GM18868 (cell line): ENCODE measurements at regions not wholly inside any gene's neighbourhood (a gene's known extent, or its start where the extent isn't known, plus 50 kb on each side); places are given as distances from the start of the nearest gene placed in this dataset.
"Not testable (repeated sequence)": the region's sequence is repeated elsewhere in the genome, so short reads cannot be mapped to it uniquely, and the experiment has no call there.

Experiments used
- ATAC-seq: cut with Tn5 transposase; IDR thresholded peaks from one replicate; pipeline ENCODE4 v1.9.1; 2021; ENCODE audit warnings: mild to moderate bottlenecking, moderate library complexity; ENCODE audit not compliant: unreplicated experiment

GRCh38 chr13:80527400-80527799 is 186.5 kb upstream of the SPRY2 start:
- ATAC-seq: no peak

DNA sequence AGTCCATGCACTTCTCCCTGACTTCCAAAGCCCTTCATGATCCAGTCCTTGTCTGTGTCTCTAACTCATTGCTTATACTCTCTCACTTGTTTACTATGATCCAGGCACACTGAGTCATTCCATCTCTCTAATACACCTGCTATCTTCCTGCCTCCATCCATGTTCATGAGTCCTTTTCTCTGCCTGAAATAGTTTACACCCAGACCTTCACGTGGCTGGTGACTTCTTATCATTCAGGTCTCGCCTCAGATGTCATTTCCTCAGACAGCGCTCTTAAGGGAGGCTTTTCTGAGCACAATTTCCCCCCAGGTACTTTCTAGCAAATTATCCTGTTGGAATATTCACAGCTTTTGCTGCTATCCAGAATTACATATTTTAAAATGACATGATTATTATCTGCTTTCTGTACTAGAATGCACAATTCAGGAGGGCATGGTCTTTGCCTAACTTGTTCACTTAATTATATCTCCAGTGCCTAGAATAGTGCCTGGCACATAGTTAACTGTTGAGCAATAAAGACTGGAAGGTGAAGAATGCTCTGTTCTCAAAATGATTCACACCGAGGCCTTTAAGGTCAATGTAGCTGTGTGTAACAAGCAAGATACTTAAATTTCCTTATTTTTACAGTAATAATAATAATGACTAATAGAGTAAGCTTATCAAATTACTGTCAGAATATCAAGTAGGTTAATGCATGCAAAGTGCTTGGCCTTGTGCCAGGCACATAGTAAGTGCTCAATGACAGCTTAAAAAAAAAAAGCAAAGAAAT is 183.7 kb upstream of the SPRY2 start:
- no peak for ATAC-seq

DNA sequence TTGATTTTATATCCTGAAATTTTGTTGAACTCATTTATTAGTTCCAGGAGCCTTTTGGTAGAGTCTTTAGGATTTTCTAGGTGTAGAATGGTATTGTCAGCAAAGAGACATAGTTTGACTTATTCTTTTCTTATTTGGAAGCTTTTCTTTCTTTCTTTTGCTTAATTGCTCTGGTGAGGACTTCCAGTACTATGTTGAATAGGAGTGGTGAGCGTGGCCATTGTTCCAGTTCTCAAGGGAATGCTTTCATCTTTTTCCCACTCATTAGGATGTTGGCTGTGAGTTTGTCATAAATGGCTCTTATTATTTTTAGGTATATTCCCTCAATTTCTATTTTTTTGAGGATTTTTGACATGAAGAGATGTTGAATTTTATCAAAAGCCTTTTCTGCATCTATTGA is 182.2 kb upstream of the SPRY2 start:
- no peak for ATAC-seq

GRCh38 chr13:80522463-80522862 is 181.5 kb upstream of the SPRY2 start:
- ATAC-seq: not testable (repeated sequence)

- no peak for ATAC-seq
Observed at GRCh38 chr13:80516818-80517348, 176.0 kb upstream of the SPRY2 start.

DNA sequence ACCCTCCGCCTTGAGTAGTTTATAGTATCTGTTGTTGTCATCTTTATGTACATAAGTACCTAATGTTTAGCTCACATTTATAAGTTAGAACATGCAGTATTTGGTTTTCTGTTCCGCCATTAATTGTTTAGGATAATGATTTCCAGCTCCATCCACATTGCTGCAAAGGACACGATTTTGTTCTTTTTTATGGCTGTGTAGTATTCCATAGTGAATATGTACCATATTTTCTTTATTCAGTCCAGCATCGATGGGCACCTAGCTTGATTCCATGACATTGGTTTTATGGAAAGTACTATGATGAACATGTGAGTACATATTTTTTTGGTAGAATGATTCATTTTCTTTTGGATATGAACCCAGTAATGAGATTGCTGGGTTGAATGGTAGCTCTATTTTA is 174.4 kb upstream of the SPRY2 start:
- no peak for ATAC-seq

DNA sequence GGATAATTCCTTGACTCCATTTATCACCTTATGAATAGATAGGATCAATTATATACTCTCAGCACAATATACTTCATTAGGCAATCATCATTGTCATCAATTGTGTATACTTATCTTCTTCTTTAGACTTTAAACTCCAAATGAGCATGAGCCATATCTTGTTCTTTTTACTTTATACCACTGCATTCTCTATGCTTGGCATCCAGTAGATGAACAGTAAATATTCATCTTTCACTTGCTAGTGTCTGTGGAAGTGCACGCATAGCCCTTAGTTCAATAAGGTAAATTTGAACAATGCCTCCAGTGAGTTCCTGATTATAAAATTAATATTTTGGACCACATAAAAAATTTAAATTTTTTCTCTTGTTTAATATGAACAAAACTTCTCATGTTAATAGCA is 172.3 kb upstream of the SPRY2 start:
- ATAC-seq: no peak

GRCh38 chr13:80510686-80511085 is 169.8 kb upstream of the SPRY2 start:
- ATAC-seq: no peak

- no peak for ATAC-seq
Observed at GRCh38 chr13:80509264-80509663, 168.3 kb upstream of the SPRY2 start.

DNA sequence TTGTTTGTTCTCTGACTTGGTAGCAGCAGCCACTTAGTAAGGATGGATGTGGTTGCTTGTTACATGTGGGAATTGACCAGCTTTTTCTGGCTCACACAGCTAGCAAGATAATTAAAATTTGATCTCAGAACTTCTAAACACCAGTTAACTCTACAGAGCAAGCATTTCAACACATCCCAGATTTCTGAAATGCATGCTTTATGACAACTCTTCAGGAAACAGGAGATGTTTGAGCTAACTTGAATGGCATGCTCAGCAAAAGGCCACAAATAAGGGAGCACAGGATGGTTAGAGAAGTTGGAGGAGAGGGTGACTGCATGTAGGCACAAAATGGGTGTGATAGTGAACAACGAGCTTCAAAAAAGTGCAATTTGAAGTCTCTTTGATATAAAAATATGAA is 167.1 kb upstream of the SPRY2 start:
- ATAC-seq: no peak

DNA sequence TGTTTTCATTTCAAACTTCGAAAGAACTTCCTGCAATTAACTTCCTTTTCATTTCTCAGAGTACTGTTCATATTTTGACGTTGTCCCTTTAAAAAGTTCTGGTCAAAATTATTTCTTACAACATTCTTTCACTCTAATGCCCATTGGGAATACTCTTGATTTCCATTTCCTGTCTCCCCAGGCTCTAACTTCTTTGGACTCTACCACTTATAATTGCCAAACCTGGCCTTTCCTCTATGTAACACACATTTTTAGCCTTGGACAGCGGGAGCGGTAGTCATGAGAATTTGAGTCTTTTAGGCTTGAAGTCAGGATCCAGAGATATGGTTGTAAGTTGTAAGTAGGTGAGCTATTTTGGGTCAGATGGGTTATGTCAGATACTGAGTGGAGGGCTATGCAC is 163.5 kb upstream of the SPRY2 start:
- no peak for ATAC-seq

DNA sequence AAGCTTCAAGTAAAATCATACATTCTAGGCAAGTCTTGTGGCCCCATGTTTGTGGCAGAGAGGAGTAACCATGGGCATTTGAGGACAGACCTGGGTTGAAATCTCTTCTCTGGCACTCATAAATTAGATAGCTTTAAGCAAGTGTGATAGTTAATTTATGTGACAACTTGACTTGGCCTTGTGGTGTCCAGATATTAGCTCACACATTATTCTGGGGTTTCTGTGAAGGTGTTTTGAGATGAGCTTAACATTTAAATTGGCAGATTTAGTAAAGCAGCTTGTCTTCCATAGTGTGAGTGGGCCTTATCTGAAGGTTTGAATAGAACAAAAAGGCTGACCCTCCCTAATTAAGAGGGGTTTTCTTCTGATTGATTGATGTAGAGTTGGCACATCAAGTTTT is 161.4 kb upstream of the SPRY2 start:
- ATAC-seq: no peak

DNA sequence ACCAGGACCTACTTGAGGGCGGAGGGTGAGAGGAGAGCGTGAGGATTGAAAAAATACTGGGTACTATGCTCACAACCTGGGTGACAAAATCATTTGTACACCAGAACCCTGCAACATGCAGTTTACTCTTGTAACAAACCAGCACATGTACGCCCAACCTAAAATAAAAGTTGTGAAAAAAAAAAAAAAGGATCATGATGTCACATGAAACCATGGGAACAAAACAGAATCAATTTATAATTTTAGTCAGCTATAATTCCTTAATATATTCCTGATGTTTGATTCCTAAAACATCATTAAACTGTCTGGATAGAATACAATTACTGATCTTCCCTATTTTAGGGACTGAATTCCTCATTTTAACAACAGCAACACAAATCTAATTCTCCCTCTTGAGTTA is 160.6 kb upstream of the SPRY2 start:
- no peak for ATAC-seq

DNA sequence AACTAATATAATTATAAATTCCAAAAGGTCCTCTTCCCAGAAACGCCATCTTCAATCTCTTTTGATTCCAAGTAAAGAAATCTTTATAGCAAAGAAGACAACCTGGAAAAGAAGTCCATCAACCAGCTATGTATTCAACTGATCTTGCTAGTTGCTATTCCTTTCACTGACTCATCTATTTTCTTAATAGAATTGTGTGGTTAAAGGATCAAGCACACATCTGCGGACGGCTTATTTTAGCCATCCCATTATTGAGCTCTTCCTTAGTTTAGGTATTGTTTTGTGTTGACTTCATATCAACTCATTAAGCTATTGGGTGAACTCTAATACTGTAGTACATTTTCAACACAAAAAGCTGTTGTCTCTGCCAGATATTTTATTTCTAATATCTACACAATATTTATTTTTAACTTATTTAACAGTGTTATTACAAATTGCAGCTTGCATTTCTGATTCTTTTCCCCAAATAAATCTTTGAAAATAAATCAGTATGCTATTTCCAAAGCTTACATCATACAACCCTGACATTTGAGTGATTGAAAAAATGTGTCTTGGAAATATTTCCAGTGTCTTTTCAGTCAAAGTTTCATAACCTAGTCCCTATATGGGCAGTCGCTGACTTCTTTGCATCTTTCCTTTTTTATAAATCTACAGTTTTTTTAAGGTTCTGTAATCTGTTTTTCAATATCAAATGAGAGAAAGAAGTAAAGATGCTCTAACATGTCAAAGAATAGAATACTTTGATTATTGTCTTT is 158.8 kb upstream of the SPRY2 start:
- ATAC-seq: no peak

DNA sequence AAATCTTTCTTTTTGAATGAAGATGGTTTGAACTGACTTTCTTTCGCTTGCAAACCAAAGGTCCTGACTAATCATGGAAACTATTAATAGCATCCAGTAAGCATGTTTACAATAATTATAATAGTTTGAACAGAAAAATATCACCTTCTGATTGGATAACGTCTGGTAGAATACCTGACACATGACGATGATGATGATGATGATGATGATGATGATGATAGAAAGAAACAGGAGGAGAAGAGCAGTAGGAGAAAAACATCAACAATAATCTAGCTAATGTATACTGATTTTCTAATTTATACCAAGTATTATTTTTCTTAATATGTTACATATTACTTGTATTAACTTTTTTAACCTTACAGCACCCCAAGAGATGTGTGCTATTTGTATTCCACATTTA is 157.5 kb upstream of the SPRY2 start:
- ATAC-seq: no peak

- ATAC-seq: no peak
Observed at GRCh38 chr13:80497978-80498377, 157.1 kb upstream of the SPRY2 start.

DNA sequence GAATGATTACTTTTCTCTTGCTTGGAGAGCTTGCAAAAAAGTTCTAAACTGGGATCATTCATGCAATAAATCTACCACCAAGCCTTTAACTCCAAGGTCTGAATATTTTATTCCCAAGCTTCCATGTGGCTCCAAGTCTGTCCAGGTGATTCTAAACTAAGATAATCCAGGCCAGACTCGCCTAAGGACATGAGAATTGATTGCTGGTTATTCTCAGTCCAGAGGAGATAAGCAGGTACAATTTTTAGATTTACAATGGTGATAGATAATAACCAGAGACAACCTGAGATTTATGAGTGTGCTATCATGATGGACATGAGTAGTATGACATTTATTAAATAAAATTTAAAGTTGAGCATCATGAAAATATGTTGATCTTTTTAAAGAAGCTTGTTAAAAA is 156.5 kb upstream of the SPRY2 start:
- ATAC-seq: no peak

DNA sequence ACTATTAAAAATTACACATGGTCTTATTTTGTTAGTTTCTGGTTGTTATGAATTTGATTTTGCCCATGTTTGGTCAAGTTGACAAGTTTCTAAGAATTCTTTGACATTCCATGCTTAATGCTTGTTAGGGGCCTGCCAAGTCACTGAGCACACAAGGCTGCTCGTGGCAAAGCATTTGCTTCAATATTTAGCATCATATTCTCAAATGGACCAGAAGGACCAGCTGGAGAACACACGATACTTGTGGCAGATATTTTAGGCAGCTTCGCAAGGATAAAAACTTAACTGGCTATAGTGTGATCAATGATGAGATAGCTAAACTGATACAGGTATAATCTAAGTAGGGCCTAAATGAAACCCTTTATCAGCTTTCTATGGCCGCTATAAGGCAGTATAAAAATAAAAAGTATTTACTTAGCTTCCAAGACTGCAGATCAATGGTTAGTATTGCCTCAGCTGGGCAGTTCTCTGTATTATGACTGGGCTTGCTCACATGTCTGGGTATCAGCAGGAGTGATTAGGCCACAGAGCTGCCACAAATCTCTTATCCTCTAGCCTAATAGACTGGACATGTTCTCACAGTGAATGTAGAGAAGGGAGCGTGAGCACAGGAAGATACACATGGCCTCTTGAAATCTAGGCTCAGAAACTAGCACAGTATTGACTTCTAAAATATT is 155.9 kb upstream of the SPRY2 start:
- no peak for ATAC-seq

GRCh38 chr13:80490491-80490943 is 149.6 kb upstream of the SPRY2 start:
- ATAC-seq: not testable (repeated sequence)

DNA sequence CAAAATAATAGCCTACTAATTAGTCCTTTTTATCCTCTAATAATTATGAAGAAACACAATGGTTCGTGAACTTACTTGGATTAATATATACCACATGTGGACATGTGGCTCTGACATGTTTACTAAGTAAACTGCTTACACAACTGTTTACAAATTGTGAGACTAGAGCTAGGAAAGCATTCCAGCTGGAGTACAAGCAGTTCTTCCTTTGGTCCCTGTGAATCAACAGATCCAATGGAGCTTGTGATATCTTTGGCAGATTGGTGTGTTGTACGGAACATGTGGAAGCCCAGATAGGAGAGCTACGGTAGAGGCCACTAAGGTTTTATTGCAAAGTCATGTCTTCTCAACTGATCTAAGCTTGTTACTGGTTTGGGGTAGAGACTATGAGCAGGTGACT is 145.5 kb upstream of the SPRY2 start:
- no peak for ATAC-seq

- no peak for ATAC-seq
Observed at GRCh38 chr13:80483157-80483556, 142.2 kb upstream of the SPRY2 start.

DNA sequence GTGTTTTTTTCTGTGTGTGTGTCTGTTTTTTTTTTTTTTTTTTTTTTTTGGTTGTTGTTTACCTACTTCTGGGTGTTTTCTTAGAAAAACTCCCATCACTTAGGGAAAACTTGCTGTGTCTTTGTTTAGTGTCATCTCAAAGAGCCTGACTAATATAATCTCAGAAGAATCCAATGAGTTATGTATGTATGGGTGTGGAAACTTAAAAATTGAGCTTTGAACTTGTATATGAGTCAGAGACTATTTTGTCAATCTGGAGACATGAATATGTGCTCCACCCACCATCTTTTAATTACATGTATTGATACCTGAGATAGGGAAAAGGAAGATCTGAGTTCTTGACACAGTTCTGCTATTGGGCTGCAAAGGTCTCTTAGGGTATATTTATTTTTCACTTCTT is 140.7 kb upstream of the SPRY2 start:
- no peak for ATAC-seq
